ENCODE measurements at regions not wholly inside any gene's neighbourhood (a gene's known extent, or its start where the extent isn't known, plus 50 kb on each side); places are given as distances from the start of the nearest gene placed in this dataset.

- Mint-ChIP-seq H3K36me3 (ENCODE audit: insufficient read depth, unreplicated experiment) (no peaks in the 10 kb centered on the region), H3K27me3 (ENCODE audit: unreplicated experiment) (peaks cover 34% of the 10 kb centered on the region), H3K4me1 (ENCODE audit: low read depth, unreplicated experiment) (no peaks in the 10 kb centered on the region), H3K9me3 (ENCODE audit: low read depth, unreplicated experiment) (no peaks in the 10 kb centered on the region), H3K4me3 (ENCODE audit: low read depth, unreplicated experiment) (no peak overlapping the region), H3K27ac (ENCODE audit: unreplicated experiment) (no peak overlapping the region)
- no TSS peak for BruUV-seq (replicated peaks)
- intact Hi-C loops (cut with micrococcal nuclease; ENCODE audit: unreplicated experiment): no loop called here
- CTCF ChIA-PET: interaction anchor here (0.6 kb wide), 1 partner anchor 1044 kb away, joined by 3 read pairs; no protein-coding TSS in a partner anchor
- no peak for TF ChIP-seq CTCF (IDR thresholded peaks at IDR 0.05; ENCODE audit: unreplicated experiment)
- no peak for DNase-seq
These were observed 309.3 kb upstream of the UBE2E2 start for GRCh38 chr3:22893644-22894325.

GRCh38 chr3:22894865-22895264, 308.3 kb upstream of the UBE2E2 start:
- Mint-ChIP-seq H3K4me1 (ENCODE audit: low read depth, unreplicated experiment) (no peaks in the 10 kb centered on the region), H3K9me3 (ENCODE audit: low read depth, unreplicated experiment) (no peaks in the 10 kb centered on the region), H3K4me3 (ENCODE audit: low read depth, unreplicated experiment) (no peak overlapping the region), H3K36me3 (ENCODE audit: insufficient read depth, unreplicated experiment) (no peaks in the 10 kb centered on the region), H3K27me3 (ENCODE audit: unreplicated experiment) (peaks cover 34% of the 10 kb centered on the region), H3K27ac (ENCODE audit: unreplicated experiment) (no peak overlapping the region)
- no peak for DNase-seq
- CTCF ChIA-PET: no interaction called here
- no TSS peak for BruUV-seq (replicated peaks)
- TF ChIP-seq CTCF (IDR thresholded peaks at IDR 0.05; ENCODE audit: unreplicated experiment): no peak
- intact Hi-C loops (cut with micrococcal nuclease; ENCODE audit: unreplicated experiment): no loop called here

GRCh38 chr3:22895671-22896070, 307.5 kb upstream of the UBE2E2 start:
- intact Hi-C loops (cut with micrococcal nuclease; ENCODE audit: unreplicated experiment): no loop called here
- H3K27me3 Mint-ChIP-seq (ENCODE audit: unreplicated experiment): peaks cover 29% of the 10 kb centered on the region
- no peak overlapping the region for H3K27ac Mint-ChIP-seq (ENCODE audit: unreplicated experiment)
- no peak for DNase-seq
- CTCF ChIA-PET: no interaction called here
- BruUV-seq (replicated peaks): no TSS peak
- no peaks in the 10 kb centered on the region for H3K36me3 Mint-ChIP-seq (ENCODE audit: insufficient read depth, unreplicated experiment)
- TF ChIP-seq CTCF (IDR thresholded peaks at IDR 0.05; ENCODE audit: unreplicated experiment): no peak
- H3K4me1 Mint-ChIP-seq (ENCODE audit: low read depth, unreplicated experiment): no peaks in the 10 kb centered on the region
- no peak overlapping the region for H3K4me3 Mint-ChIP-seq (ENCODE audit: low read depth, unreplicated experiment)
- H3K9me3 Mint-ChIP-seq (ENCODE audit: low read depth, unreplicated experiment): no peaks in the 10 kb centered on the region

GRCh38 chr3:22898558-22898957, 304.6 kb upstream of the UBE2E2 start:
- H3K36me3 Mint-ChIP-seq (ENCODE audit: insufficient read depth, unreplicated experiment): no peaks in the 10 kb centered on the region
- BruUV-seq (replicated peaks): no TSS peak
- CTCF ChIA-PET: no interaction called here
- no peak for DNase-seq
- H3K27me3 Mint-ChIP-seq (ENCODE audit: unreplicated experiment): peaks cover 14% of the 10 kb centered on the region
- peaks cover 2% of the 10 kb centered on the region for H3K9me3 Mint-ChIP-seq (ENCODE audit: low read depth, unreplicated experiment)
- H3K4me3 Mint-ChIP-seq (ENCODE audit: low read depth, unreplicated experiment): no peak overlapping the region
- intact Hi-C loops (cut with micrococcal nuclease; ENCODE audit: unreplicated experiment): no loop called here
- no peak for TF ChIP-seq CTCF (IDR thresholded peaks at IDR 0.05; ENCODE audit: unreplicated experiment)
- no peak overlapping the region for H3K27ac Mint-ChIP-seq (ENCODE audit: unreplicated experiment)
- H3K4me1 Mint-ChIP-seq (ENCODE audit: low read depth, unreplicated experiment): no peaks in the 10 kb centered on the region

Measured in Calu3 (cell line).